ENCODE measurements at regions not wholly inside any gene's neighbourhood (a gene's known extent, or its start where the extent isn't known, plus 50 kb on each side); places are given as distances from the start of the nearest gene placed in this dataset.

- H3K79me1 ChIP-seq (ENCODE audit: low read depth, low read length): no peaks in the 10 kb centered on the region
- no CpG with 5 or more reads among the region's 1 CpG for WGBS, 2 donors (ENCODE audit: extremely low coverage in 2 of 2, insufficient read length in 2 of 2, insufficient replicate concordance in 1 of 2)
- no peak overlapping the region for H3K27ac ChIP-seq (replicated peaks; ENCODE audit: low read length)
- DNase-seq (ENCODE audit: low spot score): no peak
- no peaks in the 10 kb centered on the region for H3K9me3 ChIP-seq (replicated peaks in 1 of 2; ENCODE audit: control insufficient read depth in 2 of 2, insufficient read depth in 1 of 2, low read depth in 1 of 2, low read length in 2 of 2)
- no peak overlapping the region for H4K91ac ChIP-seq (ENCODE audit: low read depth, low read length, poor library complexity)
- no peak overlapping the region for H2AK5ac ChIP-seq (ENCODE audit: low read depth, low read length)
- no peak overlapping the region for H3K4me3 ChIP-seq (ENCODE audit: low read length in 2 of 2)
- H2AFZ ChIP-seq (ENCODE audit: low read length): no peak overlapping the region
- H4K8ac ChIP-seq (ENCODE audit: low read depth, low read length): no peak overlapping the region
- no peak overlapping the region for H2BK15ac ChIP-seq (ENCODE audit: low read length)
- H3K4ac ChIP-seq (ENCODE audit: low read length): no peak overlapping the region
- H3K23ac ChIP-seq (ENCODE audit: low read depth, low read length, poor library complexity): no peak overlapping the region
- peaks cover 0 to 9% of the 10 kb centered on the region in 2 donors for H3K4me1 ChIP-seq (ENCODE audit: control insufficient read depth in 2 of 2, insufficient read depth in 1 of 2, low read depth in 1 of 2, low read length in 2 of 2)
- H3K18ac ChIP-seq (ENCODE audit: low read length): no peak overlapping the region
- no peak overlapping the region for H3K4me2 ChIP-seq (ENCODE audit: insufficient read depth, low read length, poor library complexity, severe bottlenecking)
- no peaks in the 10 kb centered on the region for H3K36me3 ChIP-seq (replicated peaks in 1 of 2; ENCODE audit: control insufficient read depth in 2 of 2, insufficient read depth in 2 of 2, low read length in 2 of 2)
- no peaks in the 10 kb centered on the region for H3K27me3 ChIP-seq (ENCODE audit: control insufficient read depth in 3 of 3, insufficient read depth in 3 of 3, low read depth in 1 of 3, low read length in 3 of 3)
- H2BK12ac ChIP-seq (ENCODE audit: low read length): no peak overlapping the region
- no peak overlapping the region for H2BK120ac ChIP-seq (ENCODE audit: low read depth, low read length)
- no peak overlapping the region for H3K14ac ChIP-seq (ENCODE audit: low read length)
- H3K9ac ChIP-seq (ENCODE audit: low read depth, low read length, poor library complexity): no peak overlapping the region
- no peak overlapping the region for H2BK5ac ChIP-seq (ENCODE audit: low read length)
These were observed 80.4 kb upstream of the ARHGAP29 start for GRCh38 chr1:94317790-94318188.

- H3K4me2 ChIP-seq (ENCODE audit: insufficient read depth, low read length, poor library complexity, severe bottlenecking): no peak overlapping the region
- no peak overlapping the region for H3K9ac ChIP-seq (ENCODE audit: low read depth, low read length, poor library complexity)
- no peak overlapping the region for H2AK5ac ChIP-seq (ENCODE audit: low read depth, low read length)
- DNase-seq (ENCODE audit: low spot score): no peak
- H3K36me3 ChIP-seq (replicated peaks in 1 of 2; ENCODE audit: control insufficient read depth in 2 of 2, insufficient read depth in 2 of 2, low read length in 2 of 2): no peaks in the 10 kb centered on the region
- H4K8ac ChIP-seq (ENCODE audit: low read depth, low read length): no peak overlapping the region
- no peak overlapping the region for H3K4ac ChIP-seq (ENCODE audit: low read length)
- no CpG with 5 or more reads among the region's 8 CpGs for WGBS, 2 donors (ENCODE audit: extremely low coverage in 2 of 2, insufficient read length in 2 of 2, insufficient replicate concordance in 1 of 2)
- H3K27ac ChIP-seq (replicated peaks; ENCODE audit: low read length): no peak overlapping the region
- H2BK12ac ChIP-seq (ENCODE audit: low read length): no peak overlapping the region
- H3K79me1 ChIP-seq (ENCODE audit: low read depth, low read length): no peaks in the 10 kb centered on the region
- no peak overlapping the region for H3K14ac ChIP-seq (ENCODE audit: low read length)
- H2BK5ac ChIP-seq (ENCODE audit: low read length): no peak overlapping the region
- H3K18ac ChIP-seq (ENCODE audit: low read length): no peak overlapping the region
- H3K4me3 ChIP-seq (ENCODE audit: low read length in 2 of 2): no peak overlapping the region
- H2BK120ac ChIP-seq (ENCODE audit: low read depth, low read length): no peak overlapping the region
- H3K4me1 ChIP-seq (ENCODE audit: control insufficient read depth in 2 of 2, insufficient read depth in 1 of 2, low read depth in 1 of 2, low read length in 2 of 2): peaks cover 0 to 9% of the 10 kb centered on the region in 2 donors
- H2BK15ac ChIP-seq (ENCODE audit: low read length): no peak overlapping the region
- no peaks in the 10 kb centered on the region for H3K27me3 ChIP-seq (ENCODE audit: control insufficient read depth in 3 of 3, insufficient read depth in 3 of 3, low read depth in 1 of 3, low read length in 3 of 3)
- no peak overlapping the region for H4K91ac ChIP-seq (ENCODE audit: low read depth, low read length, poor library complexity)
- H3K9me3 ChIP-seq (replicated peaks in 1 of 2; ENCODE audit: control insufficient read depth in 2 of 2, insufficient read depth in 1 of 2, low read depth in 1 of 2, low read length in 2 of 2): no peaks in the 10 kb centered on the region
- no peak overlapping the region for H2AFZ ChIP-seq (ENCODE audit: low read length)
- no peak overlapping the region for H3K23ac ChIP-seq (ENCODE audit: low read depth, low read length, poor library complexity)
These were observed 79.7 kb upstream of the ARHGAP29 start for GRCh38 chr1:94316836-94317789.

GRCh38 chr1:94316183-94316582 lies 78.8 kb upstream of the ARHGAP29 start:
- WGBS, 2 donors (ENCODE audit: extremely low coverage in 2 of 2, insufficient read length in 2 of 2, insufficient replicate concordance in 1 of 2): no CpG with 5 or more reads among the region's 1 CpG
- DNase-seq (ENCODE audit: low spot score): no peak

GRCh38 chr1:94315552-94316116 lies 78.2 kb upstream of the ARHGAP29 start:
- no peak overlapping the region for H2BK15ac ChIP-seq (ENCODE audit: low read length)
- H3K27ac ChIP-seq (replicated peaks; ENCODE audit: low read length): no peak overlapping the region
- no peak overlapping the region for H4K91ac ChIP-seq (ENCODE audit: low read depth, low read length, poor library complexity)
- H3K4ac ChIP-seq (ENCODE audit: low read length): no peak overlapping the region
- no peak overlapping the region for H2BK5ac ChIP-seq (ENCODE audit: low read length)
- no peak overlapping the region for H3K4me3 ChIP-seq (ENCODE audit: low read length in 2 of 2)
- H3K14ac ChIP-seq (ENCODE audit: low read length): no peak overlapping the region
- H2AFZ ChIP-seq (ENCODE audit: low read length): no peak overlapping the region
- no peak for DNase-seq (ENCODE audit: low spot score)
- H2AK5ac ChIP-seq (ENCODE audit: low read depth, low read length): no peak overlapping the region
- no peak overlapping the region for H2BK12ac ChIP-seq (ENCODE audit: low read length)
- peaks cover 0 to 5% (median 0%) of the 10 kb centered on the region in 3 experiments for H3K27me3 ChIP-seq (ENCODE audit: control insufficient read depth in 3 of 3, insufficient read depth in 3 of 3, low read depth in 1 of 3, low read length in 3 of 3)
- WGBS, 2 donors (ENCODE audit: extremely low coverage in 2 of 2, insufficient read length in 2 of 2, insufficient replicate concordance in 1 of 2): no CpG with 5 or more reads among the region's 1 CpG
- no peak overlapping the region for H4K8ac ChIP-seq (ENCODE audit: low read depth, low read length)
- no peaks in the 10 kb centered on the region for H3K36me3 ChIP-seq (replicated peaks in 1 of 2; ENCODE audit: control insufficient read depth in 2 of 2, insufficient read depth in 2 of 2, low read length in 2 of 2)
- H2BK120ac ChIP-seq (ENCODE audit: low read depth, low read length): no peak overlapping the region
- no peak overlapping the region for H3K18ac ChIP-seq (ENCODE audit: low read length)
- H3K9ac ChIP-seq (ENCODE audit: low read depth, low read length, poor library complexity): no peak overlapping the region
- peaks cover 0 to 9% of the 10 kb centered on the region in 2 donors for H3K4me1 ChIP-seq (ENCODE audit: control insufficient read depth in 2 of 2, insufficient read depth in 1 of 2, low read depth in 1 of 2, low read length in 2 of 2)
- H3K23ac ChIP-seq (ENCODE audit: low read depth, low read length, poor library complexity): no peak overlapping the region
- H3K9me3 ChIP-seq (replicated peaks in 1 of 2; ENCODE audit: control insufficient read depth in 2 of 2, insufficient read depth in 1 of 2, low read depth in 1 of 2, low read length in 2 of 2): no peaks in the 10 kb centered on the region
- H3K4me2 ChIP-seq (ENCODE audit: insufficient read depth, low read length, poor library complexity, severe bottlenecking): no peak overlapping the region
- no peaks in the 10 kb centered on the region for H3K79me1 ChIP-seq (ENCODE audit: low read depth, low read length)

More at GRCh38 chr1:94316183-94316582, 78.8 kb upstream of the ARHGAP29 start:
- Histone ChIP-seq H3K36me3 (replicated peaks in 1 of 2; ENCODE audit: control insufficient read depth in 2 of 2, insufficient read depth in 2 of 2, low read length in 2 of 2) (no peaks in the 10 kb centered on the region), H3K4me3 (ENCODE audit: low read length in 2 of 2) (no peak overlapping the region), H2BK5ac (ENCODE audit: low read length) (no peak overlapping the region), H3K4me1 (ENCODE audit: control insufficient read depth in 2 of 2, insufficient read depth in 1 of 2, low read depth in 1 of 2, low read length in 2 of 2) (peaks cover 0 to 9% of the 10 kb centered on the region in 2 donors), H4K8ac (ENCODE audit: low read depth, low read length) (no peak overlapping the region), H3K4ac (ENCODE audit: low read length) (no peak overlapping the region), H3K79me1 (ENCODE audit: low read depth, low read length) (no peaks in the 10 kb centered on the region), H2BK15ac (ENCODE audit: low read length) (no peak overlapping the region), H3K9me3 (replicated peaks in 1 of 2; ENCODE audit: control insufficient read depth in 2 of 2, insufficient read depth in 1 of 2, low read depth in 1 of 2, low read length in 2 of 2) (no peaks in the 10 kb centered on the region), H3K27ac (replicated peaks; ENCODE audit: low read length) (no peak overlapping the region), H3K9ac (ENCODE audit: low read depth, low read length, poor library complexity) (no peak overlapping the region), H2AK5ac (ENCODE audit: low read depth, low read length) (no peak overlapping the region), H4K91ac (ENCODE audit: low read depth, low read length, poor library complexity) (no peak overlapping the region), H3K27me3 (ENCODE audit: control insufficient read depth in 3 of 3, insufficient read depth in 3 of 3, low read depth in 1 of 3, low read length in 3 of 3) (peaks cover 0 to 3% (median 0%) of the 10 kb centered on the region in 3 experiments), H3K14ac (ENCODE audit: low read length) (no peak overlapping the region), H3K4me2 (ENCODE audit: insufficient read depth, low read length, poor library complexity, severe bottlenecking) (no peak overlapping the region), H2AFZ (ENCODE audit: low read length) (no peak overlapping the region), H3K23ac (ENCODE audit: low read depth, low read length, poor library complexity) (no peak overlapping the region), H2BK120ac (ENCODE audit: low read depth, low read length) (no peak overlapping the region), H3K18ac (ENCODE audit: low read length) (no peak overlapping the region), H2BK12ac (ENCODE audit: low read length) (no peak overlapping the region)

Measured in neuronal stem cell (in vitro differentiated cells).